Body of pancreas (tissue), 4 donors: ENCODE measurements at regions not wholly inside any gene's neighbourhood (a gene's known extent, or its start where the extent isn't known, plus 50 kb on each side); places are given as distances from the start of the nearest gene placed in this dataset.

ENCODE experiments used
- POLR2A ChIP-seq, 3 donors: fragments of 450-650 bp; IDR thresholded peaks; one replicate each; pipeline ENCODE4 v1.6.1; 2016; ENCODE audit warnings: antibody characterized with exemption in 3 of 3, mild to moderate bottlenecking in 2 of 3
- TF ChIP-seq, protein P1 (sequence below), 7 experiments: fragments of 450-650 bp in 4 of 7; fragments of 200-600 bp in 3 of 7; sonication (generic) in 3 of 7; IDR thresholded peaks; one replicate each; pipeline ENCODE4 v1.5.1; 2016 to 2019; ENCODE audit warnings: antibody characterized with exemption in 7 of 7

DNA sequence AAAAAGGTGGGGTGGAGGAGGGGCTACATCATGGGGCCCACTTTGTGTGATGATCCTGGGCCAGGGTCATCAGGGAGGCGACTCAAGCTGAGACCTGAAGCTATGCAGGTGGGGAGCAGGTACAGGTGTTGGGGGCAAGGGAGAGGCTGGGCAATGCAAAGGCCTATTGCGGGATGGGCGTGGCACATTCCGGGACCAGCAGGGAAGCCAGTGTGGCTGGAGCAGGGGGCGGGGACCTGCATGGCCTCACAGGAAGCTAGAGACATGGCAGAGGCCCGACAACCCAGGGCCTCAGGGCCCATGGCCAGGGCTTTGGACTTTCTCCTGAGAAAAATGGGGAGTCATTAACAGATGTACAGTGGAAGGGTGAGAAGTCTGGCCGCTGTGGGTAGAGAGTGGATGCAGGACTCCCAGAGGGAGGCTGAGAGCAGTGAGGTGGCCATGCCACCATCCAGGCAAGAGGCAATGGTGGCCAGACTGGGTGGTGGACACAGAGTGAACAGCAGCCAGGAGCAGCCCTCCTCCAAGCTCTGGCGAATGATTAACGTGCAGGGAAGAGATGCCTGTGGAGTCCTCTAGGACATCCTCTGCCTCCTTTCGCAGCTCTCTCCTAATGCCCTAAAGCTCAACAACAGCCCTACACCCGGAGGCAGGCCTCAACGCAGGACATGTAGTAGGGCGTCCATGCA, 122.6 kb upstream of the ATP2B2 start:
- TF ChIP-seq, protein P1, sequence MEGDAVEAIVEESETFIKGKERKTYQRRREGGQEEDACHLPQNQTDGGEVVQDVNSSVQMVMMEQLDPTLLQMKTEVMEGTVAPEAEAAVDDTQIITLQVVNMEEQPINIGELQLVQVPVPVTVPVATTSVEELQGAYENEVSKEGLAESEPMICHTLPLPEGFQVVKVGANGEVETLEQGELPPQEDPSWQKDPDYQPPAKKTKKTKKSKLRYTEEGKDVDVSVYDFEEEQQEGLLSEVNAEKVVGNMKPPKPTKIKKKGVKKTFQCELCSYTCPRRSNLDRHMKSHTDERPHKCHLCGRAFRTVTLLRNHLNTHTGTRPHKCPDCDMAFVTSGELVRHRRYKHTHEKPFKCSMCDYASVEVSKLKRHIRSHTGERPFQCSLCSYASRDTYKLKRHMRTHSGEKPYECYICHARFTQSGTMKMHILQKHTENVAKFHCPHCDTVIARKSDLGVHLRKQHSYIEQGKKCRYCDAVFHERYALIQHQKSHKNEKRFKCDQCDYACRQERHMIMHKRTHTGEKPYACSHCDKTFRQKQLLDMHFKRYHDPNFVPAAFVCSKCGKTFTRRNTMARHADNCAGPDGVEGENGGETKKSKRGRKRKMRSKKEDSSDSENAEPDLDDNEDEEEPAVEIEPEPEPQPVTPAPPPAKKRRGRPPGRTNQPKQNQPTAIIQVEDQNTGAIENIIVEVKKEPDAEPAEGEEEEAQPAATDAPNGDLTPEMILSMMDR (IDR thresholded peaks at IDR 0.05), result no peak
- TF ChIP-seq POLR2A (IDR thresholded peaks at IDR 0.05), result no peak
